ENCODE measurements at regions not wholly inside any gene's neighbourhood (a gene's known extent, or its start where the extent isn't known, plus 50 kb on each side); places are given as distances from the start of the nearest gene placed in this dataset.

GRCh38 chr10:3882855-3883254 lies 97.8 kb upstream of the KLF6 start:
- DNase-seq, result no peak
- ATAC-seq (ENCODE audit: low read depth), result no peak
- no peak overlapping the region for H3K9ac ChIP-seq (ENCODE audit: low read length)
- no peaks in the 10 kb centered on the region for H3K27me3 ChIP-seq (replicated peaks in 1 of 4; ENCODE audit: control extremely low read depth in 1 of 4, control insufficient read depth in 3 of 4, insufficient read depth in 4 of 4, low read length in 3 of 4)
- peaks cover 0 to 4% of the 10 kb centered on the region in 2 donors for H3K4me1 ChIP-seq (ENCODE audit: control insufficient read depth in 2 of 2, insufficient read depth in 2 of 2, low read length in 2 of 2)
- 100% methylated on average over 3 of the region's 4 CpGs for WGBS (ENCODE audit: insufficient coverage)
- no peaks in the 10 kb centered on the region for H3K36me3 ChIP-seq (replicated peaks in 1 of 2; ENCODE audit: control extremely low read depth in 1 of 2, control insufficient read depth in 1 of 2, extremely low read depth in 1 of 2, insufficient read depth in 2 of 2, low read length in 1 of 2)
- no peaks in the 10 kb centered on the region for H3K79me2 ChIP-seq (ENCODE audit: control insufficient read depth, insufficient read depth, low read length)
- TF ChIP-seq EZH2 (IDR thresholded peaks at IDR 0.05; ENCODE audit: borderline replicate concordance, insufficient read depth, low read depth, low read length, poor library complexity, severe bottlenecking) (no peak), CTCF (IDR thresholded peaks at IDR 0.05) (no peak)
- H3K4me3 Mint-ChIP-seq, result no peak overlapping the region
- ChIA-PET POLR2A (interaction anchor here (0.5 kb wide), 1 partner anchor 413 kb away, joined by 5 read pairs; no protein-coding TSS in a partner anchor), CTCF (no interaction called here)
- intact Hi-C loops (cut with micrococcal nuclease), result no loop called here
- no peak overlapping the region for H2AFZ ChIP-seq (ENCODE audit: insufficient read depth, low read depth, low read length, poor library complexity, severe bottlenecking)
- H3K4me2 ChIP-seq (replicated peaks; ENCODE audit: low read depth, low read length, poor library complexity, severe bottlenecking), result no peak overlapping the region
- no peak overlapping the region for H3K27ac ChIP-seq (ENCODE audit: low read length in 2 of 2)
- H3K9me3 Mint-ChIP-seq (ENCODE audit: insufficient read depth), result no peaks in the 10 kb centered on the region
- H4K20me1 ChIP-seq (ENCODE audit: control insufficient read depth, insufficient read depth, low read length, poor library complexity, severe bottlenecking), result no peaks in the 10 kb centered on the region
- peaks cover 0 to 3% (median 0%) of the 10 kb centered on the region in 3 donors for H3K9me3 ChIP-seq (ENCODE audit: control extremely low read depth in 1 of 3, control insufficient read depth in 2 of 3, insufficient read depth in 1 of 3, low read length in 2 of 3)
- peaks cover 6% of the 10 kb centered on the region for H3K27me3 Mint-ChIP-seq
- no peak overlapping the region for H3K4me3 ChIP-seq (ENCODE audit: control extremely low read depth in 1 of 5, extremely low read depth in 1 of 5, insufficient read depth in 1 of 5, low read depth in 2 of 5, low read length in 4 of 5)
- H3K4me1 Mint-ChIP-seq, result peaks cover 13% of the 10 kb centered on the region
- H3K27ac Mint-ChIP-seq, result no peak overlapping the region

DNA sequence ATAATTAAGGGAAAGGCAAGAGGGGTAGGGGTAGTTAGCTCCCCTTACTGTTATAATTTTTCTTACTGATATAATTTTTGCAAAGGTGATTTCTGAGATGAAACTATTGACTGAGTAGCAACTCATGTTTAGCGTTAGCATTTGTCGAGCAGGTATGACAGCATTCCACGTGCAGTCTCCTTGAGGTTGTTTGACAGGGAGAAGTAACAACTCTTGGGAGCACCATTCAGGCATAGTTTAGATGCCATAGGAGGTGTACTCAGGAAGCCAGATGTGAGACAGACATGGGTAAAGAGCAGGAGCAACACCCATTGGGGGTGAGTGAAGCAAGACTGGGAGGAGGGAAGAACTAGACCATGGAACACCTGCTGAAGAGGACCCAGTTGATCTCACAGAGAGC lies 96.6 kb upstream of the KLF6 start:
- CTCF ChIA-PET, result no interaction called here
- POLR2A ChIA-PET, result no interaction called here
- peaks cover 6% of the 10 kb centered on the region for H3K27me3 Mint-ChIP-seq

More for the DNA sequence above, 96.6 kb upstream of the KLF6 start:
- intact Hi-C loops (cut with micrococcal nuclease), result no loop called here
- Histone ChIP-seq H3K9ac (ENCODE audit: low read length) (no peak overlapping the region), H2AFZ (ENCODE audit: insufficient read depth, low read depth, low read length, poor library complexity, severe bottlenecking) (no peak overlapping the region), H3K36me3 (replicated peaks in 1 of 2; ENCODE audit: control extremely low read depth in 1 of 2, control insufficient read depth in 1 of 2, extremely low read depth in 1 of 2, insufficient read depth in 2 of 2, low read length in 1 of 2) (no peaks in the 10 kb centered on the region), H3K9me3 (ENCODE audit: control extremely low read depth in 1 of 3, control insufficient read depth in 2 of 3, insufficient read depth in 1 of 3, low read length in 2 of 3) (peaks cover 0 to 3% (median 0%) of the 10 kb centered on the region in 3 donors), H3K4me2 (replicated peaks; ENCODE audit: low read depth, low read length, poor library complexity, severe bottlenecking) (no peak overlapping the region), H3K27ac (ENCODE audit: low read length in 2 of 2) (no peak overlapping the region), H3K79me2 (ENCODE audit: control insufficient read depth, insufficient read depth, low read length) (no peaks in the 10 kb centered on the region), H3K27me3 (replicated peaks in 1 of 4; ENCODE audit: control extremely low read depth in 1 of 4, control insufficient read depth in 3 of 4, insufficient read depth in 4 of 4, low read length in 3 of 4) (no peaks in the 10 kb centered on the region), H3K4me1 (ENCODE audit: control insufficient read depth in 2 of 2, insufficient read depth in 2 of 2, low read length in 2 of 2) (peaks cover 0 to 6% of the 10 kb centered on the region in 2 donors), H3K4me3 (ENCODE audit: control extremely low read depth in 1 of 5, extremely low read depth in 1 of 5, insufficient read depth in 1 of 5, low read depth in 2 of 5, low read length in 4 of 5) (no peak overlapping the region), H4K20me1 (ENCODE audit: control insufficient read depth, insufficient read depth, low read length, poor library complexity, severe bottlenecking) (no peaks in the 10 kb centered on the region)
- no peak overlapping the region for H3K4me3 Mint-ChIP-seq
- no peak for DNase-seq
- no peak for TF ChIP-seq EZH2 (IDR thresholded peaks at IDR 0.05; ENCODE audit: borderline replicate concordance, insufficient read depth, low read depth, low read length, poor library complexity, severe bottlenecking)
- no peak for TF ChIP-seq CTCF (IDR thresholded peaks at IDR 0.05)
- no peak for ATAC-seq (ENCODE audit: low read depth)
- H3K27ac Mint-ChIP-seq, result no peak overlapping the region
- H3K9me3 Mint-ChIP-seq (ENCODE audit: insufficient read depth), result no peaks in the 10 kb centered on the region
- peaks cover 9% of the 10 kb centered on the region for H3K4me1 Mint-ChIP-seq
- 92% methylated on average over 3 of the region's 3 CpGs for WGBS (ENCODE audit: insufficient coverage)

Data from B cell (primary cell).